H9 (cell line): ENCODE measurements at regions not wholly inside any gene's neighbourhood (a gene's known extent, or its start where the extent isn't known, plus 50 kb on each side); places are given as distances from the start of the nearest gene placed in this dataset.

Experiments
- DNase-seq: peaks from one replicate; pipeline ENCODE4 v3.0.0-alpha.2; 2017
- H2AFZ ChIP-seq: one replicate; pipeline ENCODE4 v1.6.1; 2013; ENCODE audit warnings: mild to moderate bottlenecking, low read length, control low read depth, moderate library complexity
- H2AK5ac ChIP-seq: 2 replicates; pipeline ENCODE4 v1.6.1; 2013; ENCODE audit warnings: low read length, control low read depth, mixed read lengths; ENCODE audit not compliant: insufficient read length
- H2BK120ac ChIP-seq: one replicate; pipeline ENCODE4 v1.6.1; 2013; ENCODE audit warnings: low read depth, mild to moderate bottlenecking, low read length, control low read depth, inconsistent platforms; ENCODE audit not compliant: poor library complexity, severe bottlenecking
- H2BK12ac ChIP-seq: 2 replicates; pipeline ENCODE4 v1.6.1; 2013; ENCODE audit warnings: low read length, control low read depth, mixed read lengths, low read depth; ENCODE audit not compliant: insufficient read length
- H2BK15ac ChIP-seq: 2 replicates; pipeline ENCODE4 v1.6.1; 2013; ENCODE audit warnings: low read depth, low read length, control low read depth
- H2BK20ac ChIP-seq: one replicate; pipeline ENCODE4 v1.6.1; 2013; ENCODE audit warnings: low read depth, mild to moderate bottlenecking, low read length, control low read depth, inconsistent platforms; ENCODE audit not compliant: poor library complexity, severe bottlenecking
- H2BK5ac ChIP-seq: 2 replicates; pipeline ENCODE4 v1.6.1; 2013; ENCODE audit warnings: low read length, control low read depth, mixed read lengths; ENCODE audit not compliant: insufficient read length
- H3K14ac ChIP-seq: 2 replicates; pipeline ENCODE4 v1.6.1; 2013; ENCODE audit warnings: low read length, control low read depth; ENCODE audit not compliant: insufficient read depth
- H3K18ac ChIP-seq: 2 replicates; pipeline ENCODE4 v1.6.1; 2013; ENCODE audit warnings: low read depth, mild to moderate bottlenecking, mixed read lengths, low read length, control low read depth; ENCODE audit not compliant: insufficient read length
- H3K23ac ChIP-seq: 2 replicates; pipeline ENCODE4 v1.6.1; 2013; ENCODE audit warnings: low read length, control low read depth, mixed read lengths, low read depth; ENCODE audit not compliant: insufficient read length
- H3K23me2 ChIP-seq: 2 replicates; pipeline ENCODE4 v1.6.1; 2013; ENCODE audit warnings: low read depth, mild to moderate bottlenecking, mixed read lengths, low read length, control low read depth; ENCODE audit not compliant: insufficient read length, poor library complexity, severe bottlenecking
- H3K27ac ChIP-seq: 2 replicates; pipeline ENCODE4 v1.5.1; 2013; ENCODE audit warnings: low read length, control low read depth, mixed read lengths, low read depth; ENCODE audit not compliant: insufficient read length
- H3K27me3 ChIP-seq: 2 replicates; pipeline ENCODE4 v1.6.1; 2013; ENCODE audit warnings: low read length, control low read depth, inconsistent platforms; ENCODE audit not compliant: insufficient read depth
- H3K4ac ChIP-seq: 2 replicates; pipeline ENCODE4 v1.6.1; 2013; ENCODE audit warnings: low read depth, mild to moderate bottlenecking, control low read depth, inconsistent platforms, low read length, moderate library complexity
- H3K4me1 ChIP-seq: 2 replicates; pipeline ENCODE4 v1.6.1; 2013; ENCODE audit warnings: low read length, control low read depth, inconsistent platforms; ENCODE audit not compliant: insufficient read depth
- H3K4me2 ChIP-seq: 2 replicates; pipeline ENCODE4 v1.6.1; 2013; ENCODE audit warnings: low read length, control low read depth, mixed read lengths; ENCODE audit not compliant: insufficient read length, insufficient read depth
- H3K56ac ChIP-seq: 2 replicates; pipeline ENCODE4 v1.6.1; 2013; ENCODE audit warnings: low read depth, mild to moderate bottlenecking, mixed read lengths, low read length, control low read depth; ENCODE audit not compliant: insufficient read length
- H3K79me1 ChIP-seq: 2 replicates; pipeline ENCODE4 v1.6.1; 2013; ENCODE audit warnings: low read depth, mild to moderate bottlenecking, moderate library complexity, low read length, control low read depth, inconsistent platforms; ENCODE audit not compliant: insufficient read depth, poor library complexity, severe bottlenecking
- H3K79me2 ChIP-seq: 2 replicates; pipeline ENCODE4 v1.6.1; 2013; ENCODE audit warnings: low read length, control low read depth, inconsistent platforms; ENCODE audit not compliant: insufficient read depth
- H3K9ac ChIP-seq: 2 replicates; pipeline ENCODE4 v1.6.1; 2013; ENCODE audit warnings: low read length, control low read depth, mixed read lengths; ENCODE audit not compliant: insufficient read length; ENCODE audit errors: extremely low read depth
- H3K9me3 ChIP-seq: one replicate; pipeline ENCODE4 v1.6.1; 2013; ENCODE audit warnings: low read depth, low read length, inconsistent platforms; ENCODE audit not compliant: control insufficient read depth
- H3T11ph ChIP-seq: one replicate; pipeline ENCODE4 v1.6.1; 2013; ENCODE audit warnings: mild to moderate bottlenecking, low read length, control low read depth, inconsistent platforms
- H4K20me1 ChIP-seq: one replicate; pipeline ENCODE4 v1.6.1; 2013; ENCODE audit not compliant: control insufficient read depth, insufficient read length, insufficient read depth
- H4K5ac ChIP-seq: 2 replicates; pipeline ENCODE4 v1.6.1; 2013; ENCODE audit warnings: low read depth, mild to moderate bottlenecking, mixed read lengths, low read length, control low read depth; ENCODE audit not compliant: insufficient read length
- H4K8ac ChIP-seq: replicated peaks from 2 replicates; pipeline ENCODE4 v1.6.1; 2013; ENCODE audit warnings: low read length, control low read depth, mixed read lengths, low read depth; ENCODE audit not compliant: insufficient read length
- H4K91ac ChIP-seq: 2 replicates; pipeline ENCODE4 v1.6.1; 2013; ENCODE audit warnings: low read depth, mild to moderate bottlenecking, moderate library complexity, mixed read lengths, low read length, control low read depth; ENCODE audit not compliant: insufficient read length
- H3K27ac Mint-ChIP-seq, 3 experiments: 2 replicates in 2 of 3; 3 replicates in 1 of 3; pipeline ENCODE4 v1.8.0; 2020 to 2021; ENCODE audit warnings: mixed read lengths in 3 of 3, mild to moderate bottlenecking in 1 of 3, moderate library complexity in 1 of 3
- H3K27me3 Mint-ChIP-seq: 2 replicates; pipeline ENCODE4 v1.8.0; 2021; ENCODE audit warnings: low read depth, mild to moderate bottlenecking, moderate library complexity, mixed read lengths
- H3K36me3 Mint-ChIP-seq, 3 experiments: 2 replicates in 2 of 3; 3 replicates in 1 of 3; pipeline ENCODE4 v1.8.0; 2020 to 2021; ENCODE audit warnings: low read depth in 3 of 3, mixed read lengths in 3 of 3; ENCODE audit not compliant: insufficient read depth in 1 of 3
- H3K4me1 Mint-ChIP-seq, 2 experiments: 2 replicates each; pipeline ENCODE4 v1.8.0; 2020; ENCODE audit warnings: mixed read lengths in 2 of 2
- H3K4me3 Mint-ChIP-seq, 2 experiments: 2 replicates in 1 of 2; 3 replicates in 1 of 2; pipeline ENCODE4 v1.8.0; 2020 to 2021; ENCODE audit warnings: mild to moderate bottlenecking in 2 of 2, mixed read lengths in 2 of 2, moderate library complexity in 1 of 2
- H3K9me3 Mint-ChIP-seq, 2 experiments: 2 replicates in 1 of 2; 3 replicates in 1 of 2; pipeline ENCODE4 v1.8.0; 2020; ENCODE audit warnings: mild to moderate bottlenecking in 2 of 2, mixed read lengths in 2 of 2, moderate library complexity in 1 of 2
- CTCF ChIP-seq: fragments of 200-600 bp; sonication (generic); conservative IDR thresholded peaks from 3 replicates; pipeline ENCODE4 v1.8.0; 2021; ENCODE audit warnings: antibody characterized with exemption, mild to moderate bottlenecking
- WGBS: extraction: QIAGEN DNeasy Blood & Tissue Kit; methylation state at CpG from one replicate; pipeline ENCODE4 v1.1.7; 2013; ENCODE audit warnings: missing lambda C conversion rate, low lambda C conversion rate, mixed read lengths; ENCODE audit not compliant: insufficient read length; ENCODE audit errors: extremely low coverage; 5-methylcytosine and 5-hydroxymethylcytosine counted together

GRCh38 chr11:42077794-42078193 is 618.3 kb upstream of the LRRC4C start:
- H3K4me1 Mint-ChIP-seq: no peaks in the 10 kb centered on the region; a peak in 1 of 4 replicates
- Histone ChIP-seq H2BK20ac (no peak overlapping the region), H2BK15ac (no peak overlapping the region), H3K23me2 (no peaks in the 10 kb centered on the region), H3K79me1 (no peaks in the 10 kb centered on the region), H3K9me3 (no peaks in the 10 kb centered on the region), H3K4ac (no peak overlapping the region), H3K27ac (no peak overlapping the region), H4K5ac (no peak overlapping the region), H3K23ac (no peak overlapping the region), H2BK120ac (no peak overlapping the region), H3K56ac (no peak overlapping the region), H3K4me2 (no peak overlapping the region), H3T11ph (no peak overlapping the region), H3K18ac (no peak overlapping the region), H2BK5ac (no peak overlapping the region), H4K8ac (no peak overlapping the region), H3K9ac (no peak overlapping the region), H3K79me2 (no peaks in the 10 kb centered on the region), H3K27me3 (no peaks in the 10 kb centered on the region), H2AK5ac (no peak overlapping the region), H3K4me1 (no peaks in the 10 kb centered on the region), H2BK12ac (no peak overlapping the region), H4K20me1 (no peaks in the 10 kb centered on the region), H4K91ac (no peak overlapping the region), H2AFZ (no peak overlapping the region), H3K14ac (no peak overlapping the region)
- no peaks in the 10 kb centered on the region for H3K36me3 Mint-ChIP-seq
- H3K9me3 Mint-ChIP-seq: no peaks in the 10 kb centered on the region
- H3K27ac Mint-ChIP-seq: no peak overlapping the region
- DNase-seq: no peak
- no peak overlapping the region for H3K4me3 Mint-ChIP-seq
- H3K27me3 Mint-ChIP-seq: no peaks in the 10 kb centered on the region
- WGBS: no CpG with 5 or more reads among the region's 1 CpG
- no peak for TF ChIP-seq CTCF
